B cell (primary cell): ENCODE measurements at regions not wholly inside any gene's neighbourhood (a gene's known extent, or its start where the extent isn't known, plus 50 kb on each side); places are given as distances from the start of the nearest gene placed in this dataset.

Source experiments
- EZH2 ChIP-seq: IDR thresholded peaks from 2 replicates; pipeline ENCODE4 v1.6.1; 2012; ENCODE audit warnings: borderline replicate concordance, low read depth, mild to moderate bottlenecking, moderate library complexity, low read length; ENCODE audit not compliant: insufficient read depth, poor library complexity, severe bottlenecking
- TF ChIP-seq, protein P1 (sequence below): fragments of 200-600 bp; IDR thresholded peaks from one replicate; pipeline ENCODE4 v1.8.0; 2022; ENCODE audit warnings: antibody characterized with exemption, mild to moderate bottlenecking

DNA sequence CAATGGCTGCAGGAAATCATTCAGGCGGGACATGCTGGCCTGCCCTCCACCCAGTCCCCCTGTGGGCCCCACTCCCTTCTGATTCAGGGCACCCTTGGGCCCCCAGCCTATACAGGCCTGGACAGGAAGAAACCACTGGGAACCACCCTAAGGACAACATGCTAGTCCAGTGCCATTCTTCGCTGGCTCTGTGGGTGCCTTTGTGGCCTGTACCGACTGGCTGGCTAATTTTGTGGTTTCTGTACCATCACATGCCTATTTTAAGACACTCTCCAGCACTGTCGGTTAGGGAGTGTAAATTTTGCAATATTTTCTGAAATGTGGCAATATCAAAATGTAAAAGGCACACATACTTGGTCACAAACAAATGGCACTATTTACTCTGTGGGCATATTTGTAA lies 61.4 kb upstream of the POLG start:
- TF ChIP-seq, protein P1, sequence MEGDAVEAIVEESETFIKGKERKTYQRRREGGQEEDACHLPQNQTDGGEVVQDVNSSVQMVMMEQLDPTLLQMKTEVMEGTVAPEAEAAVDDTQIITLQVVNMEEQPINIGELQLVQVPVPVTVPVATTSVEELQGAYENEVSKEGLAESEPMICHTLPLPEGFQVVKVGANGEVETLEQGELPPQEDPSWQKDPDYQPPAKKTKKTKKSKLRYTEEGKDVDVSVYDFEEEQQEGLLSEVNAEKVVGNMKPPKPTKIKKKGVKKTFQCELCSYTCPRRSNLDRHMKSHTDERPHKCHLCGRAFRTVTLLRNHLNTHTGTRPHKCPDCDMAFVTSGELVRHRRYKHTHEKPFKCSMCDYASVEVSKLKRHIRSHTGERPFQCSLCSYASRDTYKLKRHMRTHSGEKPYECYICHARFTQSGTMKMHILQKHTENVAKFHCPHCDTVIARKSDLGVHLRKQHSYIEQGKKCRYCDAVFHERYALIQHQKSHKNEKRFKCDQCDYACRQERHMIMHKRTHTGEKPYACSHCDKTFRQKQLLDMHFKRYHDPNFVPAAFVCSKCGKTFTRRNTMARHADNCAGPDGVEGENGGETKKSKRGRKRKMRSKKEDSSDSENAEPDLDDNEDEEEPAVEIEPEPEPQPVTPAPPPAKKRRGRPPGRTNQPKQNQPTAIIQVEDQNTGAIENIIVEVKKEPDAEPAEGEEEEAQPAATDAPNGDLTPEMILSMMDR = no peak
- TF ChIP-seq EZH2 = no peak
